VCaP (cell line): ENCODE measurements at regions not wholly inside any gene's neighbourhood (a gene's known extent, or its start where the extent isn't known, plus 50 kb on each side); places are given as distances from the start of the nearest gene placed in this dataset.

Experiments used
- H3K27ac ChIP-seq: fragments of 450-650 bp; 2 replicates; pipeline ENCODE4 v1.5.1; 2017
- TF ChIP-seq, protein P1 (sequence below): fragments of 450-650 bp; conservative IDR thresholded peaks from 2 replicates; pipeline ENCODE4 v1.5.1; 2017; ENCODE audit warnings: mild to moderate bottlenecking, moderate library complexity

DNA sequence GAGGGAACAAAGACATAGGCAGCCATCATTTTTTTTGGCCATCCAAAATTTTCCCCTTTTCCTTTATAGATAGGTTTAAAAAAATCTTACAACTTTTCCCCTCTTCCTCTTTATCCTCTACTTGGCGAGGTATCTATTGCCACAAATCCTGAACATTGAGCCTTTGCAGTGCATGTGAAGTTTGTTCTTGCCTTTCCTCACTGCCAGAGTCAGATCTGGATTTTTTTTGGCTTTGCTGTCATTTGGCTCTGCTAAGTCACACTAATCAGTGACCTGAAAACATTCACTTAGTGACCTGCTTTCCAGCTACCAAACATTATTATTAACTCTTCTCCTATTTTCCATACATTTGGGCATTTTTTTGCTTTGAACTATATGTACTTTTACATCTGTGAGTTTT, 249.2 kb upstream of the ZSWIM2 start:
- H3K27ac ChIP-seq: no peak overlapping the region
- TF ChIP-seq, protein P1, sequence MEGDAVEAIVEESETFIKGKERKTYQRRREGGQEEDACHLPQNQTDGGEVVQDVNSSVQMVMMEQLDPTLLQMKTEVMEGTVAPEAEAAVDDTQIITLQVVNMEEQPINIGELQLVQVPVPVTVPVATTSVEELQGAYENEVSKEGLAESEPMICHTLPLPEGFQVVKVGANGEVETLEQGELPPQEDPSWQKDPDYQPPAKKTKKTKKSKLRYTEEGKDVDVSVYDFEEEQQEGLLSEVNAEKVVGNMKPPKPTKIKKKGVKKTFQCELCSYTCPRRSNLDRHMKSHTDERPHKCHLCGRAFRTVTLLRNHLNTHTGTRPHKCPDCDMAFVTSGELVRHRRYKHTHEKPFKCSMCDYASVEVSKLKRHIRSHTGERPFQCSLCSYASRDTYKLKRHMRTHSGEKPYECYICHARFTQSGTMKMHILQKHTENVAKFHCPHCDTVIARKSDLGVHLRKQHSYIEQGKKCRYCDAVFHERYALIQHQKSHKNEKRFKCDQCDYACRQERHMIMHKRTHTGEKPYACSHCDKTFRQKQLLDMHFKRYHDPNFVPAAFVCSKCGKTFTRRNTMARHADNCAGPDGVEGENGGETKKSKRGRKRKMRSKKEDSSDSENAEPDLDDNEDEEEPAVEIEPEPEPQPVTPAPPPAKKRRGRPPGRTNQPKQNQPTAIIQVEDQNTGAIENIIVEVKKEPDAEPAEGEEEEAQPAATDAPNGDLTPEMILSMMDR: no peak

DNA sequence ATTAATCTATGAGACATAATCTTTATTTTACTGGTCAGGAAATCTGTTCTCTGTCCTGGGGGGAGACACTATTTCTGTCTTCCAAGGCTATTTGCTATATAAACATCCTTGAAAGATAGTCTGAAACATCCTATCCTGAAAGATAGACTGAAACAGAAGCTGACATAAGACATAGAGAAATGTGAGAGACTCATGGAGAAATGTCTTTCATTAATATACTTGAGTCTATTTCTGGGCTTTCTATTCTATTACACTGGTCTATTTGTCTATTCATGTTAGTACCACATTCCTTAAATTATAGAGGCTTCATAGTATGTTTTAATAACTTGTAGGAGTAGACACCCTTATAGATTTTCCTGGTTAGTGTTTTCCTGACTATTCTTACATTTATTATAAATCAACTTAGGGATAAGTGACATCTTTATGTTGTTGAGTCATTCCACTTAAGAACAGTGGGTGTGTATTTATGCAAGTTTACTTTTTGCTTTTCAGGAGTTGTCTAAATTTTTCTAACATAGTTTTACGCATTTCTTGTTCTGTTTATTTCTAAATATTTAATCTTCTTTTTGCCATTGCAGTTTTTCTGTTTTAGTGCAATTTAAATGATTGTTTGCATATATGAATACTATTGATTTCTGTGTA, 244.9 kb upstream of the ZSWIM2 start:
- TF ChIP-seq, protein P1: no peak
- H3K27ac ChIP-seq: no peak overlapping the region

DNA sequence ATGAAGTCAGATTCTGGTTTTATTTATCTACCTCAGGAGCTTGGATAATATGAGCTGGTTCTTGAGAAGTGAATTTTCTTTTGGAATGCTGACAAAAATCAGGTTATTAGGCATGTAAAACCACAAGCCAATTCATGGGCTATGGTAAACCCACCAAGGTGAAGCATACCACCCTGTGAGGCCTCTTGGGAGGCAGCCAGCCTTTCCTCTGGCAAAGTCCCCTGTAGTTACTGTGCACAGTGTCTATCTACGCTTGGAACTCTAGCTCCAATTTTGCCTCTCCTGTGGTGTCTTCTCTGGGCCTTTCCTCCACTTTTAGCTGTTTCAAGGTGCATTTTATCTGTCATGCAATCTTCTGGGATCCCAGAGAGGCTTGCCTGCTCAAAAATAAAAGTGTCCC, 242.7 kb upstream of the ZSWIM2 start:
- H3K27ac ChIP-seq: no peak overlapping the region
- TF ChIP-seq, protein P1: no peak

DNA sequence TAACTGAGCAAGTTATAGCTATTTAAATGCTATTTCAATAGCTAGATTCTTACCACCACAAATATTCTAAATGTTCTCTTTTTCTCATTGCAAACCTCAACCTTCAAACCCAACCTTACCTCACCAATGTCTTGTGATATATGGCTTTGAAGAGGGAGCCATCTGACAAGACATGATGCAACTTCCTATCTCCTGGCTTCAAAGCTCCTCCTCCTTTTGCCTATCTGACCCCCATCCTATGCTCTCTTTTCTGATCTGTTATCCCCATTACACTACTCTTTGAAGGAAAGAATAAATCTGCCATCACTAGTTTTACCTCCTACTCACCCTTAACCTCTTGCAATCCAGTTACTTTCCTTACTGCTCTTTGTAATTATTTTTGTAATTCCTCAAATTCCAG, 235.6 kb upstream of the ZSWIM2 start:
- TF ChIP-seq, protein P1: no peak
- no peak overlapping the region for H3K27ac ChIP-seq

DNA sequence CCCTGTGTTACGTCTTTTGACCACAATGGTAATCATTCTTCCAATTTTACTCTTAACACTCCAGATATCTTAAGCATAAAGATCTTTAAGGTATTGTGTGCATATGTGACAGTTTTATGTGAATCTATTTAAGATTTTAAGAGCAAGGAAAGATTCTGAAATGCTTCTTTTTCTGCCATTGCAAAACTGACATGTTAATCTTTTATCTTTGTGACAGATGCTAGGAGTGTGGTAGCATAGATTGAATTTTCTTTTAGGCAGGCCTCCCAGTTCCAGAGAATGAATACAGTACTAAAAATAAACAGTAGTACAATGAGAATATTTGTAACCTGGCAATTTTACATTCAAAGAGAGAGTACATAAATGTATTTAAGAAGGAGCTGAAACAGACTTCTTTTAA, 232.5 kb upstream of the ZSWIM2 start:
- TF ChIP-seq, protein P1: no peak
- no peak overlapping the region for H3K27ac ChIP-seq

DNA sequence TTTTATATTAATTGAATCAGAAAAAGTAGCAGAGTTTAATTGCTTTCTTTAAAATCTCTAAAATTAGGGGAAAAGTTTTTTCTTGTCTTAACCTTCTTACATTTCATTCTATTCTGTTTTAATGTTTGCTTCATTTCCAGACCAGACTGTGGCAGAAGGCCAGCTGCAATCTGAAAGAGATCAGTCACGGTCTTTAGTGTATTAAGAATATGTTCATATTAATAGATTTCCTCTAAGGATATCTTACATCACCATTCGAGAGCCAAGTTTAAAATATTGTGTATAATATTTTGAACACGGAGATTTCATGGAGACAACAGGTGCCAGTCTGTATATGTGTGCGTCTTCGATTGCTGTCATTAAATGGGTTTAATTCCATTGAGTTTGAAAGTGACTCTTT, 230.9 kb upstream of the ZSWIM2 start:
- TF ChIP-seq, protein P1: no peak
- H3K27ac ChIP-seq: no peak overlapping the region

DNA sequence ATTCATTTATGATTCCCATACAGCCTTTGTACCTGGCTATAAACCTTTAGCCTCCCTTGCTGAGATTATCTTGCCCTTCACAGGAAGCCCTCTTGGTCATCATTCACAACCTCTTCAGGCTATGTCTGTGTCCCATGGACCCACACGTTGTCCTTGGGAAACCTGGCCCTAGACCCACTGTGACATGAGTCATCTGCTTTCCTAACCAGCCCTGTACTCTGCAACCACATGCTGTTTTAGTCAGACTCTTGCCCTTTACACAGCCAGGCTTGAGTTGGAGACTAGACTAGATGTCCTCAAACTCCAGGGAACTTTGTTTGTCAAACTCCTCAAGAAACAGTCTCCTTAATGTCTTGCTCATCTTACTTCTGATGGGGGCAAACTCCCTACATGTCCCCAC, 229.3 kb upstream of the ZSWIM2 start:
- TF ChIP-seq, protein P1: no peak

More for the DNA sequence above, 229.3 kb upstream of the ZSWIM2 start:
- H3K27ac ChIP-seq: no peak overlapping the region
